ENCODE measurements at regions not wholly inside any gene's neighbourhood (a gene's known extent, or its start where the extent isn't known, plus 50 kb on each side); places are given as distances from the start of the nearest gene placed in this dataset.

- TF ChIP-seq CREB5 (CRISPR knock-in tag; IDR thresholded peaks at IDR 0.05; ENCODE audit: low read depth) = no peak
- no peak for TF ChIP-seq PATZ1 (CRISPR knock-in tag; IDR thresholded peaks at IDR 0.05; ENCODE audit: borderline replicate concordance)
- no peak for TF ChIP-seq ARNTL (CRISPR knock-in tag; IDR thresholded peaks at IDR 0.05; ENCODE audit: borderline replicate concordance, low read depth)
- TF ChIP-seq TSHZ2 (CRISPR knock-in tag; IDR thresholded peaks at IDR 0.05) = no peak
- no peak for TF ChIP-seq ZFP3 (CRISPR knock-in tag; IDR thresholded peaks at IDR 0.05)
- TF ChIP-seq BACH2 (CRISPR knock-in tag; IDR thresholded peaks at IDR 0.05; ENCODE audit: borderline replicate concordance) = no peak
- no peak for TF ChIP-seq ZFP30 (CRISPR knock-in tag; IDR thresholded peaks at IDR 0.05)
- TF ChIP-seq ISL1 (CRISPR knock-in tag; IDR thresholded peaks at IDR 0.05) = no peak
- no peak for TF ChIP-seq ZNF8 (CRISPR knock-in tag; IDR thresholded peaks at IDR 0.05)
- TF ChIP-seq SNAI2 (CRISPR knock-in tag; IDR thresholded peaks at IDR 0.05) = no peak
- no peak for TF ChIP-seq OSR1 (CRISPR knock-in tag; IDR thresholded peaks at IDR 0.05)
- no peak for TF ChIP-seq TCF4 (CRISPR knock-in tag; IDR thresholded peaks at IDR 0.05; ENCODE audit: borderline replicate concordance)
- TF ChIP-seq ZC3H10 (CRISPR knock-in tag; IDR thresholded peaks at IDR 0.05) = no peak
- TF ChIP-seq CSRNP3 (CRISPR knock-in tag; IDR thresholded peaks at IDR 0.05) = no peak
These were observed 455.3 kb upstream of the TUSC1 start for GRCh38 chr9:26133537-26133936.

All from SK-N-SH treated with all-trans-retinoic acid at 6 μM for 48 hours (cell line).